Peyer's patch (tissue), 4 donors: ENCODE measurements at regions not wholly inside any gene's neighbourhood (a gene's known extent, or its start where the extent isn't known, plus 50 kb on each side); places are given as distances from the start of the nearest gene placed in this dataset.

Experiments used
- DNase-seq, 3 donors: peaks; one replicate each; pipeline ENCODE4 v3.0.0-alpha.2; 2017 to 2019
- H3K27ac ChIP-seq, 4 donors: fragments of 200-600 bp; sonication (generic); one replicate each; pipeline ENCODE4 v1.5.1; 2016 to 2019
- H3K27me3 ChIP-seq, 2 donors: fragments of 200-600 bp; sonication (generic); one replicate each; pipeline ENCODE4 v1.5.1; 2019
- H3K36me3 ChIP-seq, 3 donors: fragments of 200-600 bp; sonication (generic); one replicate each; pipeline ENCODE4 v1.5.1; 2016 to 2019
- H3K4me1 ChIP-seq, 4 donors: fragments of 200-600 bp; sonication (generic); one replicate each; pipeline ENCODE4 v1.5.1; 2016 to 2019
- H3K4me3 ChIP-seq, 4 donors: fragments of 200-600 bp; sonication (generic); 1 replicate in 3 of 4; 2 replicates in 1 of 4; pipeline ENCODE4 v1.5.1; 2016 to 2019; ENCODE audit warnings: mild to moderate bottlenecking in 1 of 4
- H3K9me3 ChIP-seq, 4 donors: fragments of 200-600 bp; sonication (generic); one replicate each; pipeline ENCODE4 v1.5.1; 2016 to 2019; ENCODE audit warnings: mild to moderate bottlenecking in 1 of 4
- POLR2A ChIP-seq, 2 donors: fragments of 450-650 bp; IDR thresholded peaks; one replicate each; pipeline ENCODE4 v1.5.1; 2017; ENCODE audit warnings: antibody characterized with exemption in 2 of 2, mild to moderate bottlenecking in 2 of 2, moderate library complexity in 2 of 2
- TF ChIP-seq, protein P1 (sequence below), 6 experiments: fragments of 450-650 bp in 4 of 6; fragments of 200-600 bp in 2 of 6; sonication (generic) in 1 of 6; IDR thresholded peaks; one replicate each; pipeline ENCODE4 v1.5.1; 2017 to 2019; ENCODE audit warnings: antibody characterized with exemption in 6 of 6, mild to moderate bottlenecking in 3 of 6, moderate library complexity in 1 of 6

DNA sequence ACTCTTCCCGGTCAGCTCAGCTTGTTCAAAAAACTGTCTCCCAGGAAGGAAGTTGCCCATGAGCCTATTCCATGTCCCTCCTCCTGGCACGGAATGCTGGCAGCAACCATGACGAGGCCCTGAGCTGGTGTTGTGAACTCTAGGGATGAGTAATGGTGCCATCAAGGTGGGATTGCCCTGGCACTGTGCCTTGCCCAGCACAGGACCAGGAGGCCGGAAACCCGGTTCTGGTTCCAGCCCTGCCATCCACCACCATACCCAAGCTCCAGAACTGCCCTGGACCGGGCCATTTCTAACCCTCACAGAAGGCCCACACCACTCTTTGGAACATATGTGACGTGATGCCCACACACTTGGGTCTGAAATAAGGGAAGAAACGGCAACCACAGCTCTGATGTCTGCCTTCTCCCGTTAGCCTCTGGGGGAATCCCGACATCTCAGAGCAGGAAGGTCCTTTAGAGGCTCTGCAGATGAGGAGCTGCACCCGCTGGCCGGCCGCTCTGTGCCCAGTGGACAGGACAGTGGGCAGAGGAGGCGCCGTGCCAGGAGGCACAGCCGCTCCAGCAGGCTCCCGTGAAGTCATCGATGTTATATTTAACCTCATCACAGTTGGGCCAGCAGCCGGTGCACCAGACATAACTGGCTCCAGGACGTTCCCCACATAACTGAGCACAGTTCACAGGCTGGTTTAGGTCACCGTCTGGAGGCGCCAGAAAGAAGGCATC is 462.1 kb upstream of the ID2 start:
- H3K27ac ChIP-seq: no peak overlapping the region
- no peak for DNase-seq
- peaks cover 0 to 4% (median 0%) of the 10 kb centered on the region in 4 donors for H3K4me1 ChIP-seq
- H3K4me3 ChIP-seq: no peak overlapping the region
- no peaks in the 10 kb centered on the region for H3K36me3 ChIP-seq
- no peaks in the 10 kb centered on the region for H3K9me3 ChIP-seq
- TF ChIP-seq POLR2A (IDR thresholded peaks at IDR 0.05): no peak
- TF ChIP-seq, protein P1, sequence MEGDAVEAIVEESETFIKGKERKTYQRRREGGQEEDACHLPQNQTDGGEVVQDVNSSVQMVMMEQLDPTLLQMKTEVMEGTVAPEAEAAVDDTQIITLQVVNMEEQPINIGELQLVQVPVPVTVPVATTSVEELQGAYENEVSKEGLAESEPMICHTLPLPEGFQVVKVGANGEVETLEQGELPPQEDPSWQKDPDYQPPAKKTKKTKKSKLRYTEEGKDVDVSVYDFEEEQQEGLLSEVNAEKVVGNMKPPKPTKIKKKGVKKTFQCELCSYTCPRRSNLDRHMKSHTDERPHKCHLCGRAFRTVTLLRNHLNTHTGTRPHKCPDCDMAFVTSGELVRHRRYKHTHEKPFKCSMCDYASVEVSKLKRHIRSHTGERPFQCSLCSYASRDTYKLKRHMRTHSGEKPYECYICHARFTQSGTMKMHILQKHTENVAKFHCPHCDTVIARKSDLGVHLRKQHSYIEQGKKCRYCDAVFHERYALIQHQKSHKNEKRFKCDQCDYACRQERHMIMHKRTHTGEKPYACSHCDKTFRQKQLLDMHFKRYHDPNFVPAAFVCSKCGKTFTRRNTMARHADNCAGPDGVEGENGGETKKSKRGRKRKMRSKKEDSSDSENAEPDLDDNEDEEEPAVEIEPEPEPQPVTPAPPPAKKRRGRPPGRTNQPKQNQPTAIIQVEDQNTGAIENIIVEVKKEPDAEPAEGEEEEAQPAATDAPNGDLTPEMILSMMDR (IDR thresholded peaks at IDR 0.05): no peak
- no peaks in the 10 kb centered on the region for H3K27me3 ChIP-seq

GRCh38 chr2:8222979-8223694 is 458.7 kb upstream of the ID2 start:
- H3K36me3 ChIP-seq: no peaks in the 10 kb centered on the region
- H3K27ac ChIP-seq: no peak overlapping the region
- H3K4me1 ChIP-seq: peaks cover 0 to 4% (median 0%) of the 10 kb centered on the region in 4 donors
- TF ChIP-seq, protein P1 (IDR thresholded peaks at IDR 0.05): no peak
- TF ChIP-seq POLR2A (IDR thresholded peaks at IDR 0.05): no peak
- no peaks in the 10 kb centered on the region for H3K9me3 ChIP-seq
- no peaks in the 10 kb centered on the region for H3K27me3 ChIP-seq
- DNase-seq: no peak
- H3K4me3 ChIP-seq: no peak overlapping the region

- Histone ChIP-seq H3K4me3 (no peak overlapping the region), H3K9me3 (no peaks in the 10 kb centered on the region), H3K36me3 (no peaks in the 10 kb centered on the region), H3K27me3 (no peaks in the 10 kb centered on the region), H3K27ac (no peak overlapping the region), H3K4me1 (no peaks in the 10 kb centered on the region)
- TF ChIP-seq, protein P1 (IDR thresholded peaks at IDR 0.05): no peak
- no peak for TF ChIP-seq POLR2A (IDR thresholded peaks at IDR 0.05)
- no peak for DNase-seq
Measured at GRCh38 chr2:8223695-8224346, 458.0 kb upstream of the ID2 start.

DNA sequence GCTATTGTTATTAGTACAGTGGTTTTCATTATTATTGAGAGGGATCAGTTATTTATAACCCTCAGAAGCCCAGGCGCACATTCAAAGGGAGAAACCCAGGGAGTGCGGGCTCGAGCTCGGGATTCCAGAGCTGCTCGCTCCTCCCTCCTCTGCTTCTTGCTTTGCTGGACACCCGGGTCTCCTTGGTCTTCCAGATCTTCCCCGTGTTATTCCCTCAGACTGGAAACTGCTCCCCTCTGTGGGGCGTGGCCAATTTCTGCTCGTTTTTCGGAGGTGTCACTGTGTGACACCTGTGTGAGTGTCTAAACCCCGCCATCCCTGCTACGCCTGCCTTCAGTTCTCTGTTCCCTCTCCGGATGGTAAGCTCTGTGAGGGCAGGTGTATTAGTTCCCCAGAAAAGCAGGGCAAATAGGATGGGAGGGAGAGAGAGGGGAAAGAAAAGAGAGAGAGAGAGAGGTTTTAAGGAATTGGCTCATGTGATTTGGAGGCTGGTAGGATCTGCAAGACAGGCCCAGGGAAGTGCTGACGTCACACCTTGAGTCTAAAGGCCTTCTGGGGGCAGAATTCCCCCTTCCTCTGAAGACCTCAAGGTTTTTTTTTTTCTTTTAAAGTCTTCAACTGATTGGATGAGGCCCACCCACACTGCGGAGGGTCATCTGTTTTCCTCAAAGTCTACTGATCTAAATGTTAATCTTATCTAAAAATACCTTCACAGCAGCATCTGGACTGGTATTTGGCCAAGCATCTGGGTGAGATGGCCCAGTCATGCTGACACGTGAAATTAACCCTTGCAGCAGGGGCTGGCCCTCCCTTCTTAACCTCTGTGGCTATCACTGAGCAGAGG is 457.3 kb upstream of the ID2 start:
- no peaks in the 10 kb centered on the region for H3K27me3 ChIP-seq
- no peaks in the 10 kb centered on the region for H3K9me3 ChIP-seq
- H3K36me3 ChIP-seq: no peaks in the 10 kb centered on the region
- DNase-seq: no peak
- no peak overlapping the region for H3K4me3 ChIP-seq
- no peak for TF ChIP-seq POLR2A (IDR thresholded peaks at IDR 0.05)
- TF ChIP-seq, protein P1 (IDR thresholded peaks at IDR 0.05): no peak
- H3K27ac ChIP-seq: no peak overlapping the region
- no peaks in the 10 kb centered on the region for H3K4me1 ChIP-seq

GRCh38 chr2:8225266-8225665 is 456.6 kb upstream of the ID2 start:
- no peaks in the 10 kb centered on the region for H3K4me1 ChIP-seq
- no peaks in the 10 kb centered on the region for H3K9me3 ChIP-seq
- no peak for DNase-seq
- no peaks in the 10 kb centered on the region for H3K27me3 ChIP-seq
- H3K4me3 ChIP-seq: no peak overlapping the region
- TF ChIP-seq POLR2A (IDR thresholded peaks at IDR 0.05): no peak
- TF ChIP-seq, protein P1 (IDR thresholded peaks at IDR 0.05): no peak
- no peaks in the 10 kb centered on the region for H3K36me3 ChIP-seq
- H3K27ac ChIP-seq: no peak overlapping the region
